ENCODE measurements at regions not wholly inside any gene's neighbourhood (a gene's known extent, or its start where the extent isn't known, plus 50 kb on each side); places are given as distances from the start of the nearest gene placed in this dataset.

- TF ChIP-seq EZH2 (IDR thresholded peaks at IDR 0.05; ENCODE audit: borderline replicate concordance, low read depth, low read length, severe bottlenecking) (no peak), GATA2 (IDR thresholded peaks at IDR 0.05; ENCODE audit: insufficient read depth, insufficient read length, low read depth, low read length) (no peak), POLR2A (IDR thresholded peaks at IDR 0.05; ENCODE audit: low read depth, low read length) (no peak), POLR2AphosphoS5 (IDR thresholded peaks at IDR 0.05; ENCODE audit: insufficient read depth, low read depth, low read length) (no peak), FOS (IDR thresholded peaks at IDR 0.05; ENCODE audit: borderline replicate concordance, insufficient read depth, low read length) (no peak)
- TF ChIP-seq, protein P1, sequence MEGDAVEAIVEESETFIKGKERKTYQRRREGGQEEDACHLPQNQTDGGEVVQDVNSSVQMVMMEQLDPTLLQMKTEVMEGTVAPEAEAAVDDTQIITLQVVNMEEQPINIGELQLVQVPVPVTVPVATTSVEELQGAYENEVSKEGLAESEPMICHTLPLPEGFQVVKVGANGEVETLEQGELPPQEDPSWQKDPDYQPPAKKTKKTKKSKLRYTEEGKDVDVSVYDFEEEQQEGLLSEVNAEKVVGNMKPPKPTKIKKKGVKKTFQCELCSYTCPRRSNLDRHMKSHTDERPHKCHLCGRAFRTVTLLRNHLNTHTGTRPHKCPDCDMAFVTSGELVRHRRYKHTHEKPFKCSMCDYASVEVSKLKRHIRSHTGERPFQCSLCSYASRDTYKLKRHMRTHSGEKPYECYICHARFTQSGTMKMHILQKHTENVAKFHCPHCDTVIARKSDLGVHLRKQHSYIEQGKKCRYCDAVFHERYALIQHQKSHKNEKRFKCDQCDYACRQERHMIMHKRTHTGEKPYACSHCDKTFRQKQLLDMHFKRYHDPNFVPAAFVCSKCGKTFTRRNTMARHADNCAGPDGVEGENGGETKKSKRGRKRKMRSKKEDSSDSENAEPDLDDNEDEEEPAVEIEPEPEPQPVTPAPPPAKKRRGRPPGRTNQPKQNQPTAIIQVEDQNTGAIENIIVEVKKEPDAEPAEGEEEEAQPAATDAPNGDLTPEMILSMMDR (IDR thresholded peaks at IDR 0.05; ENCODE audit: extremely low read depth in 1 of 2, insufficient read depth in 1 of 2, low read depth in 1 of 2, low read length in 2 of 2): no peak
- TF ChIP-seq, protein P2, sequence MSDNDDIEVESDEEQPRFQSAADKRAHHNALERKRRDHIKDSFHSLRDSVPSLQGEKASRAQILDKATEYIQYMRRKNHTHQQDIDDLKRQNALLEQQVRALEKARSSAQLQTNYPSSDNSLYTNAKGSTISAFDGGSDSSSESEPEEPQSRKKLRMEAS (IDR thresholded peaks at IDR 0.05; ENCODE audit: insufficient read depth, insufficient read length): no peak
- intact Hi-C loops (cut with micrococcal nuclease) (no loop called here), dilution Hi-C loops (cut with MboI; ENCODE audit: extremely low pct_ligation_motif_present, low sequenced_read_pairs) (no loop called here)
- H2AFZ ChIP-seq (ENCODE audit: low read depth, low read length): no peak overlapping the region
- H3K4me1 ChIP-seq (ENCODE audit: control insufficient read depth, extremely low read depth, insufficient read depth, low read length): no peaks in the 10 kb centered on the region
- no peak overlapping the region for H3K4me2 ChIP-seq (ENCODE audit: insufficient read depth, low read length)
- no peak overlapping the region for H3K9ac ChIP-seq (replicated peaks; ENCODE audit: extremely low read depth, insufficient read depth, low read length)
- no peaks in the 10 kb centered on the region for H3K9me1 ChIP-seq (replicated peaks; ENCODE audit: control insufficient read depth, extremely low read depth, insufficient read depth, low read length)
- H3K79me2 ChIP-seq (ENCODE audit: control insufficient read depth, insufficient read depth, low read length): no peaks in the 10 kb centered on the region
- FAIRE-seq (no peak), DNase-seq (ENCODE audit: low read depth, low spot score) (no peak)
- no peaks in the 10 kb centered on the region for H4K20me1 ChIP-seq (replicated peaks; ENCODE audit: control insufficient read depth, extremely low read depth, insufficient read depth, low read length)
- no peaks in the 10 kb centered on the region for H3K9me3 ChIP-seq (replicated peaks; ENCODE audit: control insufficient read depth, insufficient read depth, low read length)
- H3K27me3 ChIP-seq (ENCODE audit: control insufficient read depth in 2 of 2, insufficient read depth in 2 of 2, low read length in 2 of 2): peaks cover 0 to 5% of the 10 kb centered on the region in 2 experiments
- POLR2A ChIA-PET: no interaction called here
- H3K27ac ChIP-seq (ENCODE audit: insufficient read depth, low read depth, low read length): no peak overlapping the region
- no TSS peak for BruUV-seq (replicated peaks)
- H3K36me3 ChIP-seq (ENCODE audit: control insufficient read depth in 2 of 2, extremely low read depth in 1 of 2, insufficient read depth in 2 of 2, low read length in 2 of 2): no peaks in the 10 kb centered on the region
- H3K4me3 ChIP-seq (replicated peaks in 1 of 3; ENCODE audit: insufficient read depth in 1 of 3, low read depth in 1 of 3, low read length in 3 of 3): no peak overlapping the region
- CTCF ChIA-PET: no interaction called here
Measured at GRCh38 chr2:47249931-47250330, 73.6 kb upstream of the CALM2 start.
